Stimulated activated memory B cell treated with anti-CD40 and anti-IgM and Interleukin-4, amounts not matched to agents 10 μg/mL and 1 μg/mL and 100 μg/mL, for 72 hours (primary cell): ENCODE measurements at regions not wholly inside any gene's neighbourhood (a gene's known extent, or its start where the extent isn't known, plus 50 kb on each side); places are given as distances from the start of the nearest gene placed in this dataset.
"Not testable (repeated sequence)": the region's sequence is repeated elsewhere in the genome, so short reads cannot be mapped to it uniquely, and the experiment has no call there.

ENCODE experiments used
- ATAC-seq: fragments of 150-1000 bp; cut with Tn5 transposase; 2 replicates; pipeline ENCODE4 v1.10.0; 2021
- H3K27ac Mint-ChIP-seq: one replicate; pipeline ENCODE4 v1.8.0; 2022; ENCODE audit warnings: mild to moderate bottlenecking, mixed read lengths
- H3K27me3 Mint-ChIP-seq: one replicate; pipeline ENCODE4 v1.8.0; 2022; ENCODE audit warnings: mixed read lengths
- H3K36me3 Mint-ChIP-seq: one replicate; pipeline ENCODE4 v1.8.0; 2022; ENCODE audit warnings: mixed read lengths
- H3K4me1 Mint-ChIP-seq: one replicate; pipeline ENCODE4 v1.8.0; 2022; ENCODE audit warnings: mixed read lengths
- H3K4me3 Mint-ChIP-seq: one replicate; pipeline ENCODE4 v1.8.0; 2022; ENCODE audit warnings: mild to moderate bottlenecking, moderate library complexity, mixed read lengths
- H3K9me3 Mint-ChIP-seq: one replicate; pipeline ENCODE4 v1.8.0; 2022; ENCODE audit warnings: mixed read lengths

DNA sequence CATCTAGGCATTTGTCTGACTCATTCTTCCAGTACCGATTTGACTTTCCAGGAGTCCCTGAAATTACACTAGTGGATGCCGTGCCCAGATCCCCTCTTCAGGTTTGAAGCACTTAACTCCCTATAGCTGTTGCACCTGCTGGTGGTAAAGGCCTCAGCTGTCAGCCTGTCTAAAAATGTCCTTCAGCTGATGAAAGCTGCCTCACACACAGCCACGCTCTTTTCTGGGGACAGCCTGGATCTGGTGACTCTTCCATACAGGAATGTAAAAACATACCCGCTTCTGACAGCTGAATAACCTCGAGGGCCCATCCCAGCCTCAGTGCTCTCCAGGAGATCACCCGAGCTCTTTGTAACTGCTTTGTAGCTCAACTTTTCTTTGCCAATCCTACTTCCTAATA is 534.1 kb upstream of the GRM7 start:
- Mint-ChIP-seq H3K27ac (no peak overlapping the region), H3K27me3 (no peaks in the 10 kb centered on the region), H3K4me3 (no peak overlapping the region), H3K9me3 (no peaks in the 10 kb centered on the region), H3K4me1 (no peaks in the 10 kb centered on the region), H3K36me3 (no peaks in the 10 kb centered on the region)
- no peak for ATAC-seq

- not testable (repeated sequence) for H3K36me3 Mint-ChIP-seq, H3K9me3 Mint-ChIP-seq, H3K4me3 Mint-ChIP-seq, H3K4me1 Mint-ChIP-seq, ATAC-seq, H3K27me3 Mint-ChIP-seq, H3K27ac Mint-ChIP-seq
Measured at GRCh38 chr3:6340980-6341325, 520.0 kb upstream of the GRM7 start.

- no peaks in the 10 kb centered on the region for H3K4me1 Mint-ChIP-seq
- H3K27me3 Mint-ChIP-seq, result no peaks in the 10 kb centered on the region
- H3K27ac Mint-ChIP-seq, result no peak overlapping the region
- H3K9me3 Mint-ChIP-seq, result no peaks in the 10 kb centered on the region
- no peak for ATAC-seq
- H3K4me3 Mint-ChIP-seq, result no peak overlapping the region
- no peaks in the 10 kb centered on the region for H3K36me3 Mint-ChIP-seq
Measured at GRCh38 chr3:6351752-6352151, 509.2 kb upstream of the GRM7 start.

- no peaks in the 10 kb centered on the region for H3K4me1 Mint-ChIP-seq
- no peaks in the 10 kb centered on the region for H3K36me3 Mint-ChIP-seq
- no peaks in the 10 kb centered on the region for H3K9me3 Mint-ChIP-seq
- no peak overlapping the region for H3K4me3 Mint-ChIP-seq
- H3K27me3 Mint-ChIP-seq, result peaks cover 8% of the 10 kb centered on the region
- no peak for ATAC-seq
- no peak overlapping the region for H3K27ac Mint-ChIP-seq
Measured at GRCh38 chr3:6354653-6355052, 506.3 kb upstream of the GRM7 start.

GRCh38 chr3:6362406-6362805 is 498.5 kb upstream of the GRM7 start:
- H3K4me1 Mint-ChIP-seq, result no peaks in the 10 kb centered on the region
- no peak overlapping the region for H3K27ac Mint-ChIP-seq
- H3K36me3 Mint-ChIP-seq, result no peaks in the 10 kb centered on the region
- no peak overlapping the region for H3K4me3 Mint-ChIP-seq
- no peak for ATAC-seq
- H3K27me3 Mint-ChIP-seq, result peaks cover 18% of the 10 kb centered on the region
- H3K9me3 Mint-ChIP-seq, result peaks cover 11% of the 10 kb centered on the region

- H3K9me3 Mint-ChIP-seq, result peaks cover 11% of the 10 kb centered on the region
- H3K4me1 Mint-ChIP-seq, result no peaks in the 10 kb centered on the region
- no peaks in the 10 kb centered on the region for H3K36me3 Mint-ChIP-seq
- no peak overlapping the region for H3K4me3 Mint-ChIP-seq
- no peak for ATAC-seq
- H3K27me3 Mint-ChIP-seq, result peaks cover 6% of the 10 kb centered on the region
- no peak overlapping the region for H3K27ac Mint-ChIP-seq
Measured at GRCh38 chr3:6367171-6367570, 493.7 kb upstream of the GRM7 start.

DNA sequence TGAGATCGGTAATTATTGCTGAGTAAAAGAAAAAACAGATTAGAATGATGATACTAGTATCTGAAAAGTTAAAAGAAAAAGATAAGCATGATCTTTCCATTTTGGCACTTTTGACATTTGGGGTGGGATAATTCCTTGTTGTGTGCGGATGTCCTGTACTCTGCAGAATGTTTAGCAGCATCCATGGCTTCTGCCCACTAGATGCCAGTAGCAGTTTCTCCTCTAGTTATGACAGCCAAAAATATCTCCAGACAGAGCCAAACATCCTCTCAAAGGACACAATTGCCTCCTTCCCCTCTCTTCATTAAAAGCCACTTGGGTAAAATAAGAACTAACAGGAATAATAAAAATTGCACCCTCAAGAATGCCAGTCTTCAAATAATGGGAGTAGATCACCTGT is 468.8 kb upstream of the GRM7 start:
- no peak for ATAC-seq
- Mint-ChIP-seq H3K4me1 (no peaks in the 10 kb centered on the region), H3K9me3 (no peaks in the 10 kb centered on the region), H3K27ac (no peak overlapping the region), H3K27me3 (no peaks in the 10 kb centered on the region), H3K36me3 (no peaks in the 10 kb centered on the region), H3K4me3 (no peak overlapping the region)

DNA sequence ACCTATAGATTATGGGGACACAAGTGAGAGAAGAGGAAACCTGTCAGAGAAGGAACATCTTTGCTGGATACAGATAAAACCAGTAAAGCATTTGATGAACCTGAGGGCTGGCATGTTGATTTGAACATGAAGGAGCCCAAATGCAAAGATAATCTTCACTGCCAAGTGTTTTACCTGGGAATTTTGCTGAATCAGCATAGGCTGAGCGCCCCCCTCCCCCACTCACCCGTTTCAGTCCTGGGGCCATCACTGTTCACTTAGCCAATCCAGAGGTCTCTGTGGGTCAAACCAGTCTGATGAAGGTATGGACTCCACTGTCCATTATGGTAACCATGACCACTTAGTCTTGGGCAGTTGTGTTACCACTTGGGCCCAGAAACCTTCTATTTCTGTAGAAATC is 466.0 kb upstream of the GRM7 start:
- no peak overlapping the region for H3K4me3 Mint-ChIP-seq
- H3K9me3 Mint-ChIP-seq, result no peaks in the 10 kb centered on the region
- peaks cover 18% of the 10 kb centered on the region for H3K27me3 Mint-ChIP-seq
- H3K4me1 Mint-ChIP-seq, result no peaks in the 10 kb centered on the region
- no peaks in the 10 kb centered on the region for H3K36me3 Mint-ChIP-seq
- H3K27ac Mint-ChIP-seq, result no peak overlapping the region
- no peak for ATAC-seq

DNA sequence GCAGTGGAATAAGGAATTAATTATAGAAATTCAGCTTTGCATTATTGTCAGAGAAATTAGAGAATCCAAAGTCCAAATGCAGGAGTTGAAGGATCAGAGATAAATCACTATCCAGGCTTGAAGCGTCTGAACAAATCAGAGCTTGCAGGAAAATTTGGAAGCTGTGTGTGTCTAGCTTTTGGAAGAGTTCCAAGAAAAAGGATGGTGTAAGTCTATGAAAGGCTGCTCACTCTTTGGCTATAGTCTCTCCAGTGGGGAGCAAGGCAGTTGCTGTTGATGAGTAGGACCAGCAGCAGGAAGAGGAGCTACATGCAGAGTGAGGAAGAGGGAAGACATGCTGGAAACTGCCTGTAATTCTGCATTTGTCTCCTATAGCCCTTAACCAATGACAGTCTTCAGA is 464.3 kb upstream of the GRM7 start:
- Mint-ChIP-seq H3K27me3 (peaks cover 18% of the 10 kb centered on the region), H3K36me3 (no peaks in the 10 kb centered on the region), H3K4me3 (no peak overlapping the region), H3K27ac (no peak overlapping the region), H3K4me1 (no peaks in the 10 kb centered on the region), H3K9me3 (no peaks in the 10 kb centered on the region)
- no peak for ATAC-seq

DNA sequence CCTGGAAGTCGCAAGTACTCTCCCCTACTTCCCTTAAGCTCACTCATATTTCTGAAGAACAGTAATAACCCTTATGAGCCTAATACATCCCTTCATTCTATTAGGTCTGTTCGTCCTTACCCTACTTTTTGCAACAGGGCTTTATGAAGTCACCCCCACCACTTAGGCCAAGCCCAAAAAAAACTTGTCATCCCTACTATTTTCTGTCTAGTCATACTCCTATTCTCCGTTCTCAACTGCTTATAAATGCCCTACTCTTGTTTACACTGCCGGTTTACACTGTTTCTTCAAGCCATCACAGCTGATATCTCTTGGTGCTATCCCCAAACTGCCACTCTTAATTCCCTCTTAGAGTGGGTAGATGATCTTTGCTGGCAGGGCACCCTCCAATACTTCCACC is 458.2 kb upstream of the GRM7 start:
- not testable (repeated sequence) for H3K4me1 Mint-ChIP-seq, H3K4me3 Mint-ChIP-seq, ATAC-seq, H3K9me3 Mint-ChIP-seq, H3K36me3 Mint-ChIP-seq, H3K27ac Mint-ChIP-seq
- peaks cover 18% of the 10 kb centered on the region for H3K27me3 Mint-ChIP-seq

- H3K36me3 Mint-ChIP-seq, H3K27me3 Mint-ChIP-seq, H3K9me3 Mint-ChIP-seq, H3K4me3 Mint-ChIP-seq, H3K27ac Mint-ChIP-seq, H3K4me1 Mint-ChIP-seq, ATAC-seq: not testable (repeated sequence)
Measured at GRCh38 chr3:6406923-6407322, 454.0 kb upstream of the GRM7 start.

DNA sequence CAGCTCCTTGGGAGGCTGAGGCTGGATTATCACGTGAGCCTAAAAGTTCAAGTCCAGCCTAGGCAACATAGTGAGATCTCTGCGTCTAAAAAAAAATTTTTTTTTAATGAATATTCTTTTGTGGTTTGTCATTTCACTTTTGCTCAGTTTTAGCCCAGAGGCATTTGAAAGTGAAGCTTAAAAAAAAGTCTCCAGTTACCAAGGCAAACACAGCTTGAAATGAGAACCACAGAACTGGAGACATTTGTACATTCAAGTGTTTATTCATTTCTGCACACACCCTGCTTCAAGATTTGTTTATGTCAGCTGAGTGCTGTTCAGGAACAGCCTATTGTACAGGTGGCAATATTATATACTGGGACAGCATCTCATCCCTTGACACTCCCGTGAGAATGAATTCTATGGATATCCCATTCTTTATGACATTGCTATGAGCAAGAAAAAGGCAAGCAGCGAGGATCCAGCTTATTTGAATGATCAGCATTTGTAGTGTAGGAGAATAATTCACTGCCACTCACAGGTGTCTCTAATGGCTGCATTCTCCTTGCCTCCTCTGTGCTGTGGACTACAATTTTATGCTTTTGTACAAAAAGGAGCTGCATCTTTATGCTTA is 444.8 kb upstream of the GRM7 start:
- no peak for ATAC-seq
- H3K27ac Mint-ChIP-seq, result no peak overlapping the region
- H3K4me3 Mint-ChIP-seq, result no peak overlapping the region
- no peaks in the 10 kb centered on the region for H3K27me3 Mint-ChIP-seq
- H3K4me1 Mint-ChIP-seq, result no peaks in the 10 kb centered on the region
- H3K9me3 Mint-ChIP-seq, result no peaks in the 10 kb centered on the region
- no peaks in the 10 kb centered on the region for H3K36me3 Mint-ChIP-seq

DNA sequence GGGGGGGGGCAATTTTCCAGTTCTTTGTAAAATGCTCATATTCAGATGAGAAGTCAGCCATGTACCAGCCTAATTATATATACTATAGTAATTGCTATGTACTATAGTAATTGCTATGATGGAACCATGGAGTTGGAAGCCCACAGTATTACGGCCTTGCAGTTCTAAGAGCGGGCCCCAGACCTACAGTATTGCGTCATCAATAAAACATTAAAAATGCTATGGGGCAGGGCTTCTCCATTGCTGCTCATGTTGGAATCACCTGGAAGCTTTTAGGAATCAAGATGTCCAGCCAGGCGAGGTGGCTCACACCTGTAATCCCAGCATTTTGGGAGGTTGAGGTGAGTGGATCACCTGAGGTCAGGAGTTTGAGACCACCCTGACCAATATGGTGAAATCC is 443.7 kb upstream of the GRM7 start:
- Mint-ChIP-seq H3K36me3 (no peaks in the 10 kb centered on the region), H3K4me3 (no peak overlapping the region), H3K9me3 (no peaks in the 10 kb centered on the region), H3K27ac (no peak overlapping the region), H3K4me1 (no peaks in the 10 kb centered on the region), H3K27me3 (no peaks in the 10 kb centered on the region)
- ATAC-seq, result no peak

DNA sequence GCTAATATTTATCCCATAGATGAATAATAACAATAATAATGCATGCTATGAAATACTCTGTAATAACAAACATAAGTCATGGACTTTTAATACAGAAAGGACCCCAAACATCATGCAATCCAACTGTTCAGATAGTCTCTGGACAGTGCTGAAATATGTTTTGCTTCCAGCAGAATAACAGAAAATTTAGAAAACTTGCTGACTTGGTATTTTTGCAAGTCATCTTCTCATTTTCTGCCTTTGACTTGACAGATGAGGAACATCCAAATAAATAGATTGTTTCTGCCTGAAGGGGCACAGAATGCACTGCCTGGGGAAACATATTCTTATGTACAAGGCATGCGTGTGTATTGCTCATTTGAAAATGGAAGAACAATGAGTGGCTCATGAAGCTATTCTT is 442.4 kb upstream of the GRM7 start:
- no peaks in the 10 kb centered on the region for H3K36me3 Mint-ChIP-seq
- no peaks in the 10 kb centered on the region for H3K4me1 Mint-ChIP-seq
- no peak overlapping the region for H3K27ac Mint-ChIP-seq
- no peaks in the 10 kb centered on the region for H3K27me3 Mint-ChIP-seq
- peaks cover 4% of the 10 kb centered on the region for H3K9me3 Mint-ChIP-seq
- ATAC-seq, result no peak
- no peak overlapping the region for H3K4me3 Mint-ChIP-seq

DNA sequence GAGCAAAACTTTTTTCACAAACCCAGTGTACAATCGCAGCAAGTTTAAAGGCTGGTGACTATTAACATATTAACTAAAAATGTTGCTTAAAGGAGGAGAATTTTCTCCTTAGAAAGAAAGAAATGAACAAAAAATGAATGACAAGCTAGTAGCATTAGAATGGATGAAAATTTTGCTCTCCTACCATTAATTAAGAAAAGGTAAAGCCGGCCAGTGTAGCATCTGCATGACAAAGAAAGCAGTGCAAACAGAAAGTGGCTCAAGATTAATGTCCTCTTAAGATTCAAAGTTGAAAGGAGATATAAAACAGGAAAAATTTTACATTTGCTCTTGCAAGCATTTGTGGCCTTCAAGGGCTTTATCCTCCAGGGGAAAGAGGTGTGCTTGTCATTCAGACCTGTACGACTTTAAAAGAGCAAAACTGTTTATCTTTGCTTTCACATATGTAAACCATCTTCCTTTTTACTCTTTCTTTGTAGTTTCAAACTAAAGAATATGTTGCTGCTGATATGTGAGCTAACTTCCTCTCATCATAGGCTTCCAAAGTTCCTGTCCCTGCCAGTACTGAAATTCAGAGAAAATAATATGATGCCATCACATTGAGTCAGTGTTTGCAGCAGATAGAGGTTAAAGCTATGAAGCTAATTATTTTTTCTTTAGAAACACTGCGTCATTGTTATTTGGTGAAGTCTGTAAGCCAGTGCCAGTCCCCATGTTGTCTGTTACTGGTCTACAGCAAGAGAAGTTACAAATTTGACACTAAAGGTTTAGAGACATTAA is 439.1 kb upstream of the GRM7 start:
- no peak for ATAC-seq
- Mint-ChIP-seq H3K4me1 (no peaks in the 10 kb centered on the region), H3K4me3 (no peak overlapping the region), H3K9me3 (peaks cover 16% of the 10 kb centered on the region), H3K27ac (no peak overlapping the region), H3K36me3 (no peaks in the 10 kb centered on the region), H3K27me3 (no peaks in the 10 kb centered on the region)

GRCh38 chr3:6425289-6425820 is 435.6 kb upstream of the GRM7 start:
- no peaks in the 10 kb centered on the region for H3K36me3 Mint-ChIP-seq
- H3K4me3 Mint-ChIP-seq, result no peak overlapping the region
- peaks cover 16% of the 10 kb centered on the region for H3K9me3 Mint-ChIP-seq
- H3K4me1 Mint-ChIP-seq, result no peaks in the 10 kb centered on the region
- no peak overlapping the region for H3K27ac Mint-ChIP-seq
- no peaks in the 10 kb centered on the region for H3K27me3 Mint-ChIP-seq
- no peak for ATAC-seq
